B cell (primary cell): ENCODE measurements at regions not wholly inside any gene's neighbourhood (a gene's known extent, or its start where the extent isn't known, plus 50 kb on each side); places are given as distances from the start of the nearest gene placed in this dataset.

Experiments
- CTCF ChIP-seq: fragments of 200-600 bp; IDR thresholded peaks from one replicate; pipeline ENCODE4 v1.8.0; 2022; ENCODE audit warnings: antibody characterized with exemption, mild to moderate bottlenecking
- EZH2 ChIP-seq: IDR thresholded peaks from 2 replicates; pipeline ENCODE4 v1.6.1; 2012; ENCODE audit warnings: borderline replicate concordance, low read depth, mild to moderate bottlenecking, moderate library complexity, low read length; ENCODE audit not compliant: insufficient read depth, poor library complexity, severe bottlenecking

GRCh38 chr21:35201288-35201687 is 152.2 kb upstream of the RUNX1 start:
- TF ChIP-seq CTCF = no peak
- no peak for TF ChIP-seq EZH2
